Fibroblast of skin of abdomen (primary cell): ENCODE measurements at regions not wholly inside any gene's neighbourhood (a gene's known extent, or its start where the extent isn't known, plus 50 kb on each side); places are given as distances from the start of the nearest gene placed in this dataset.
A peak's percentile ranks its signal among the peaks of the same experiment; 100 is the strongest.
"Not testable (repeated sequence)": the region's sequence is repeated elsewhere in the genome, so short reads cannot be mapped to it uniquely, and the experiment has no call there.

Experiments used
- DNase-seq: peaks from one replicate; pipeline ENCODE4 v3.0.0-alpha.2; 2013

DNA sequence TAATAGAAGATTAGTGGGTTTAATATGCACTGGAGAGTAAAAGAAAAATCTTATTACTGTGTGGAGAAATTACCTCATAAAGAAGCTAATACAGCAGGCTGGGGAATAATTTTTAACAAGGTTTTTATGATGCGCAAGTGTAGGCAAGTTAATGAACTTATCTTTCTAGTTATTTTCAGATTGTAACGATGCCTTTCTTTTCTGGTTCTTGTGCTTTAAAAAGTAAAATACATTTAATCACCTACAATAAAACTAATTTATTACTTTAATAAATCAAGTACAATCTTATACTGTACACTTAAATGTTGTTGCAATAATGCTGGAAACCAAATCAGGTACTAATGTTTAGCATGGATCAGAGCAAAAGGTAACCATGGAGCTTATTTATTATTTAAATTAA lies 266.6 kb downstream of the ZIC1 start:
- no peak for DNase-seq

DNA sequence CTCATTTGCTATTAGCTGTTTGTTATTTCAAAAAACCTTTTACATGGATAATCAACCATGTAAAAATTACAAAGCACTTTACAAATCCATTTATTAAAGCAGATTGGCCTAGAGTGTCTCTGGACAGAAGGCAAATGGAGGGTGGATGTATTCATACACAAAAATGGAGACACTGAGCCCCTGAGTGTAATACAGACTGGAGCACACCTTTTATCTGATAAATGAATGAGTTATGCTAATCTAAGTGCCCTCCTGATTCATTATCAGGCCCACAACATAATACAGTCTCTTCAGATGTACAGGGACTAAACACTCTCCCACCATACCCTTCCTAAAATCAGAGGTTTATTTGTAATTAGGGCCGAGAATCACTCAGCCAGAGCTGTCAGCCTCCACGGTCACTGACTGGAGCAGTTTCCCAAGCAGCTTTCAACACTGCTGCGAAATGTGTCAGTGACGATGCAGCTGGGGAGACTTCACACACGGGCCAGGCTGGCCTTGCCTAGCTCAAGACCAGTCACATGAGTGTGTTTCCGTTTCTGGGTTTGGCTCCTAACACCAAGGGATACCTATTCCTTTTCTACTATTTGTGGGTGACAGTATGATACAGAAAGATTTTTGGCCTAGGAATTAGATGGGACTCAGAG lies 271.8 kb downstream of the ZIC1 start:
- DNase-seq = no peak

DNA sequence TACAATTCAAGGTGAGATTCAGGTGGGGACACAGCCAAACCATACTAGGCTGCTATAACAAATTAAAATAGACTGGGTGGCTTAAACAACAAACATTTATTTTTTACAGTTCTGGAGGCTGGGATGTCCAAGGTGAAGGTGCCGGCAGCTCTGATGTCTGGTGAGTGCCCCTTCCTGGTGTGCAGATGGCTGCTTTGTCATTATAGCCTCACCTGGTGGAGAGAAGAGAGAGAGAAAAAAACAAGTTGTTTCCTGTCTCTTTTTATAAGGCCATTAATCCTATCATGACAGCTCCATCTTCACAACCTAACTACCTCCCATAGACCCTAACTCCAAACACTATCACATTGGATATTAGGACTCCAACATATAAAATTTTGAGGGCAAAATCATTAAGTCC lies 279.7 kb downstream of the ZIC1 start:
- DNase-seq = no peak

DNA sequence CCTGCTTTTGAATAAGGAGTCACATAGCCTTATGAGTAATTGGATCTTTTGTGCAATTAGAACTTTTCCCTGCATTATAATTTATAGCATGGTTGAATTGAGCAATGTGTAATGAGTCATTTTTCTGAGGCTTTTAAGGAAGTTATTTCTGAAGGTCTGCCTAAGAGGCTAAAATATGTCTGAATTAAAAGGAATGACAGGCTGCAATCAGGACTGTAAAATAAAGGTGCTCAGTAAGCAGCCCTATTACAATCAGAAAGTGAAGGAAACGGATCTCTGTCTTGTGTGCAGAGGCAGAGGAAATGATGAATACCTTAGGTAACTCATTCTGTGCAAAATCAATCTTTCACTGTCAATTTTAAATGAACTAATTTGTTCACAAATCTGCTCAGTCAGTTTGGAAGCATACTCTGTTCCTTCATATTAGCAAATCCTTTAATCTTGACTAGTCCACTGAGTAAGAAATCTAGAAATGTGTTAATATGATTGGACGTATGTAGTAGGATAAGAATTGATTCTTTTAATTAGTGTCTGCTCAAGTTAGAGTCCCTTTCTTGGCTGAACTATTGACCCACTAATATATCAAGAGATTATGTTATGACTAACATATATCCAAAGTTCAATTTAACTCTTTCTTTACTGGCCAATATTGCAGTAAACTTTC lies 290.1 kb downstream of the ZIC1 start:
- DNase-seq = peak; percentile 86

DNA sequence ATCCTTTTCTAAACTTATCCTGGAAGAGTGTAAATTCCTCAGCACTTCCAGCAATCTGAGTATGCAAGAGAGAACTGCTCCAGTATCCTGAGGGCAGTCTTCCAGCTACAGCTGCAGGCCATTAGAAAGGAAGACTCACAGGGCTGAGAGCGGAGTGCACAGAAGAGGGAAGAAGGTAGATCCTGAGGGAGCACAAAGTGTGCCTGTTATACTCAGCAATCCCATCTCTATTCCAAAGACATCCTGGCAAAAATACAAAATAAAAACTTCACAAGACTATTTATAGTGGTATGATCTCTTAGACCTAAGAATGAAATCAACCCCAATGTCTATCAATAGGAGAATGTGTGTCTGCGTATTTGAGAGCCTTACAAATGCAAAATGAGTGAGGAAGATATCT lies 292.0 kb downstream of the ZIC1 start:
- DNase-seq = peak; percentile 47

DNA sequence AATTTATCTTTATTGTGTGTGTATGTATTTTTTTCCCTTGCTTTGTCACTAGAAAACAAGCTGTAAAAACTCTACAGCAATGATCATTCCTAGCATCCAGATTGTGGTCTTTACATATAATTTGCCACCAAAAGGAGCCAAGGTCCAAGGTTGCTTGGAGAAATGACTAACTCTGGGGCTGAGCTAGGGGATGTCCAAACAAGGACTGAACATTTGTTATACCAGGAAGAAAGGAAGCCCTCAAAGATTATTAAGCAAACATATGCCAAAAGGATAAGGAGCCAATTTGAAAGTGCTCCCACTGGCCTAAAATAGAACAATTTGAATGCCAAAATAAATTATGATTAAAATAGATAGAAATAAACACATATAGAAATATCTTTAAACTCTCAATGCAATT lies 293.3 kb downstream of the ZIC1 start:
- no peak for DNase-seq

DNA sequence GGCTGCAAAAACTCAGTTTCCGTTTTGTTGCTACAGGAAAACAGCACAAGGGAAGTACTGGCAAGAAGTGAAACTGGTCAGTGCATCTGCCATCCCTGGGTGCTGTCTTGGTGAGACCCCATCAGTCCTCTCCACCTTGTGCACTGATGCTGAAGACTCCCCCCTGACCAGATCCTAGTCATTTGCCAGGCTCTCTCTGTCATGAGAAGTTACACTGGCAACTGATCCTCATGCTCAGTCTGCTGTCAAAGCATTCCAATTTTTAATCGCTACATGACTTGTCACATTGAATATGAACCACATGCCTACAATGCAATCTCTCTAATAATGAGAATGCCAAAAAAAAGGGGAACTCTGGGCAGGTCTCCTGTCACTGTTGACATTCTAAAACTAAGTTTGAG lies 296.5 kb downstream of the ZIC1 start:
- DNase-seq = no peak

DNA sequence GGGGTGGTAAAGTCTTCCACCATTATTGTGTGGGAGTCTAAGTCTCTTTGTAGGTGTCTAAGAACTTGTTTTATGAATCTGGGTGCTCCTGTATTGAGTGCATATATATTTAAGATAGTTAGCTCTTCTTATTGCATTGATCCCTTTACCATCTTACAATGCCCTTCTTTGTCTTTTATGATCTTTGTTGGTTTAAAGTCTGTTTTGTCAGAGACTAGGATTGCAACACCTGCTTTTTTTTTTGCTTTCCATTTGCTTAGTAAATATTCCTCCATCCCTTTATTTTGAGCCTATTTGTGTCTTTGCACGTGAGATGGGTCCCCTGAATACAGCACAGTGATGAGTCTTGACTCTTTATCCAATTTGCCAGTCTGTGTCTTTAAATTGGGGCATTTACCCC lies 301.6 kb downstream of the ZIC1 start:
- not testable (repeated sequence) for DNase-seq

DNA sequence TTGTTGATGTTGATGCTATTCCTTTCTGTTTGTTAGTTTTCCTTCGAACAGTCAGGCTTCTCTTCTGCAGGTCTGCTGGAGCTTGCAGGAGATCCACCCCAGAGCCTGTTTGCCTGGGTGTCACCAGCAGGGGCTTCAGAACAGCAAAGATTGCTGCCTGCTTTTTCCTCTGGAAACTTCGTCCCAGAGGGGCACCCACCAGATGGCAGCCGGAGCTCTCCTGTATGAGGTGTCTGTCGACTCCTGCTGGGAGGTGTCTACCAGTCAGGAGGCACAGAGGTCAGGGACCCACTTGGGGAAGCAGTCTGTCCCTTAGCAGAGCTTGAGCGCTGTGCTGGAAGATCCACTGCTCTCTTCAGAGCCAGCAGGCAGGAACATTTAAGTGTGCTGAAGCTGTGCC lies 303.2 kb downstream of the ZIC1 start:
- DNase-seq = no peak

DNA sequence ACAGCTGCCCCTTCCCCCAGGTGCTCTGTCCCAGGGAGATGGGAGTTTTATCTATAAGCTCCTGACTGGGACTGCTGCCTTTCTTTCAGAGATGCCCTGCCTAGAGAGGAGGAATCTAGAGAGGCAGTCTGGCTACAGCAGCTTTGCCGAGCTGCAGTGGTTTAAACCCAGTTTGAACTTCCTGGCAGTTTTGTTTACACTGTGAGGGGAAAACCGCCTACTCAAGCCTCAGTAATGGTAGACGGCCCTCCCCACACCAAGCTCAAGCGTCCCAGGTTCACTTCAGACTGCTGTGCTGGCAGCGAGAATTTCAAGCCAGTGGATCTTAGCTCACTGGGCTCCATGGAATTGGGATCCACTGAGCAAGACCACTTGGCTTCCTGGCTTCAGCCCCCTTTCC lies 303.6 kb downstream of the ZIC1 start:
- not testable (repeated sequence) for DNase-seq

DNA sequence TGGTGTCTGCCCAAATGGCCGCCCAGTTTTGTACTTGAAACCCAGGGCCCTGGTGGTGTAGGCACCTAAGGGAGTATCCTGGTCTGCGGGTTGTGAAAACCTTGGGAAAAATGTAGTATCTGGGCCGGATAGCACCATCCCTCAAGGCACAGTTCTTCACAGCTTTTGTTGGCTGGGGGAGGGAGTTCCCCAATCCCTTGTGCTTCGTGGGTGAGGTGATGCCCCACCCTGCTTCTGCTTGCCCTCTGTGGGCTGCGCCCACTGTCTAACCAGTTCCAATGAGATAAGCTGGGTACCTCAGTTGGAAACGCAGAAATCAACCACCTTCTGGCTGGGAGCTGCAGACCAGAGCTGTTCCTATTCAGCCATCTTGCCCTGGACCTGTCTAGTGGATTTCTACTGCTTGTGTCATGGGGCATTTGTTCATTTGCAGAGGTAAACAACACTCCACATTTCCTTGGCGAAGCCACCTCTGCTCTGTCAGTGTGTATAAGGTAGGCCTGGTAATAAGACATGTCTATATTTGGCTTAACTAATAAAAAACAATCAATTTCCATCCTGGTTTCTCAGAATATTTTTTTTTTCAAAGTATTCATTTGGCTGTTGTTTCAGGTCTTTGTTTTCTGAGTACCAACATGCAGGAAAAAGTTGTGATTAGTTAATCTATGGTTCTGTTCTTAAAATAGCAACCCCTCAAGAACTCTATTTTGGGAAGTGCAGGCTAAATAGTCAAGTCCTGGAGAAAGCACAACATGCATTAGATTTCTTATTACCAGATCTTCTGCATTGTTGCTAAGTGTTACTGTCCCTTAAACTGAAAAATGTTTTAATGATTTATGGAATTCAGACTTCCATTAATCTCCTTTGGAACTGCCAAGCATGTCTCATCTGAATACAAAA lies 304.3 kb downstream of the ZIC1 start:
- no peak for DNase-seq

DNA sequence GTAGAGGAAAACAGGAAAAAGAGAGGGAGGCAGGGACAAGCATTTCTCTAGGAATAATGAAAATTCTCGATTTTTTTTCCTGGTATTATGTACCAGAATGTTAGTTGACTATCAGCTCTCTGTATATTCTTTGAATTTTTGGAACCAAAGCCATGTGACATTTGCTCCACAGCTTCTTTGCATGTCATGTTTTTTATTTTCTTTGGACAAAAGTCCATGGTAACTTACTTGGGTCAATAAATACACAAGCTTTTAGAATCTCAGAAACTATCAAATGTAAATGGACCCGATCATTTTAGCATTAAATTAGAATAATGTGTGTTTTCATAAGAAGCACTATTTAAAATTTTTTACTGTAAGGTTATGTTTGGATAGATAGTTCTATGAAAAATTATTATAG lies 320.5 kb downstream of the ZIC1 start:
- no peak for DNase-seq

DNA sequence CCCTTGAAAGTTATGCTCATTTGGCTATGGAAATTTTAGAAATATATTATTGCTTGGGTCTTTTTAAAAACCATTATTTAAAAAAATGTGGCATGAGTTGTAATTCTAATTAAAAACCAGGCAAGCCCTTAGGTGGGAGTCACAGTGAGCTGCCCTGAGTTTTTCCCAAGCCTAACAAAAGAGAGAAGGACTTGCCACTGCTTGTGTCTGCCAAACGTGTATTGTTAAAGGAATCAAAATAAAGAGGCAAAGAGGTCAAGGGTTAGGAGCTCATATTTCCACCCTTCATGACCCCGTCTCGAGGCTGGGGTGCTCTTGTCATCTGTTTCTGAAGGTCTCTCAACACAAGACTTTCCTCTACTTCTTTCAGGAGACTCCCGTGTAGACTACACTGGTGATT lies 321.1 kb downstream of the ZIC1 start:
- DNase-seq = no peak

DNA sequence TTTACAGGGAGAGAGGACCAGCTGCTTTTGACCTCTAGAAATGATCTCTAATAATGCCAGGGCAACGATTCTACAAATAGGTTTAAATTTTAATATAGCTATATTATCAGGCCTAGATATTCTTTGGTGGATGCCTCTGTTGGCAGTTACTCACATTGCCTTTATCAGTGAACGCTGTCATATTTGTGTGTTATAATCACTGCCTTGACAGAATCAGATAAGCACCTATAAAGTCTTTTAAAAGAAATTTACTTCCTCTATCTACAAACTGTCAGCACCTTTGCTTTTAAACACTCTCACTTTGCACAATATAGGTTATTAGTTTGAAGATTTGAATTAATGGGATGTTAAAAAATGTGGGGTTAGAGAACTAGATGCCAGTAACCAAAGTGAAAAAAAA lies 324.1 kb downstream of the ZIC1 start:
- DNase-seq = no peak

DNA sequence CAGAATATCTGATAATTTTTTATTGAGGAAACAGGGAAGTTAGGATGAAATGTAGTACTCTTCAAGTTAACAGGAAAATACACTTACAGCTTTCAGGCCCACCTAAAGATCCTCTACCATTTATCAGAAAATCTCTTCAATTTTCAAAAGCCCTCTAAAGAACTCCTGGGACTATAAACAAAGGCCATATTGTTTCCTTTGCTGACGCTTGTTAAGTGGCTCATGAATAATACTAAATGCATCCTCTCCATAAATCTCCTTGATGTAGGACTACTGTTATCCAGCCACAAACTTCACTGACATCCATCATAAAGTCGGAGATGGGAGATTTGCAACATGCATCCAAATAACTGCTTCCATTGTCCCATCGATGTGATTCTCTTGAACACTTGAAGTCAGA lies 326.5 kb downstream of the ZIC1 start:
- DNase-seq = no peak

DNA sequence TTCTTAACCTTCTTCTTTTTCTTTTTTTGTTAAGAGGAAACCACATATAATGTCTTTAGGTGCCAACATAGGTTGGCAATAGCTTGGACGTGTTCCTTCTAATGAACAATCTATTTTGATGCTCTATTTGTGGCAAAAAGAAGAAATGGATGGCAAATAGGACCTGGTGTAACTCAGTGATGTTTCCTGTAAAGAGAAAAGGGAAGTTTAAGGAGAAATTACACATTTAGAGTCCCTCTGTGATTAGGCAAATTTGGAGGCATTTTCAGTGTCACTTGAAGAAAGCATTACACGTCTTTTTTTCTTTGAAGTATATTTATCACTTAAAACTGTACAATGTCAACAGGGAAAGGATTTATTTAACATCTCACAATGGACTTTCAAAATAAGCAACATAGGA lies 327.1 kb downstream of the ZIC1 start:
- DNase-seq = no peak

DNA sequence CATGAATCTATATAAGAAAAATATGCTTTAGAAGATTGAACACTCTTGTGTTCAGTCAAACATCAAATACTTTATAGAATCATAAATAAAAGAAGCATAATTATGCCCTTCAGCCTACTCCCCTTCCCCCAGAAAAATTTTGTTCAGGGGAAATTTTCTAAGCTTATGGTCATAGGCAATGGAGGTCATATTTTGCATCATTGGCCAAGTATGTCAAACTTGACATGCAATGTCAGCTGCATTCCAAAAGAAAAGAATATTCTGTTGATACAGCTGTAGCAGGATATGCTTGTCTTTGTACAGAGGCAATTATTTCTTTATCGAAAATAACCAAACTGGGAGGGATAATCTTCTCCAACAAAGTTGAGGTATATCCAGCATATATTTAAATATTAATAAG lies 328.2 kb downstream of the ZIC1 start:
- DNase-seq = peak; percentile 36

DNA sequence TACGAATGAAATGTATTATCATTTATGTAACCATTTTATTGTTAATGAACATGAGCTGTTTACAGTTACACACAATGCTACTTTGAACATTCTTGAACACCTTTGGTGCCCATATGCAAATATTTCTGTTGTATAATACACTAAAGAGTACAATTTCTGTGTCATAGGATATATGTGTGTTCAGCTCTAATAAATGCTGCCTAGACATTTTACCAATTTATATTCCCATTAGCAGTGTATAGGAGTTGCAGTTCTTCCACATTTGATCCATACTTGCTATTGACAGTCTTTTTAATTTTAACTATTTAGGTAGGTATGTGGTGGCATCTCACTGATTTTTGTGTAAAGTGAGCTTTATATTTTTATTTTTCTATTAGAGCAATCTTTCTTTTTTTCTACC lies 331.8 kb downstream of the ZIC1 start:
- no peak for DNase-seq

DNA sequence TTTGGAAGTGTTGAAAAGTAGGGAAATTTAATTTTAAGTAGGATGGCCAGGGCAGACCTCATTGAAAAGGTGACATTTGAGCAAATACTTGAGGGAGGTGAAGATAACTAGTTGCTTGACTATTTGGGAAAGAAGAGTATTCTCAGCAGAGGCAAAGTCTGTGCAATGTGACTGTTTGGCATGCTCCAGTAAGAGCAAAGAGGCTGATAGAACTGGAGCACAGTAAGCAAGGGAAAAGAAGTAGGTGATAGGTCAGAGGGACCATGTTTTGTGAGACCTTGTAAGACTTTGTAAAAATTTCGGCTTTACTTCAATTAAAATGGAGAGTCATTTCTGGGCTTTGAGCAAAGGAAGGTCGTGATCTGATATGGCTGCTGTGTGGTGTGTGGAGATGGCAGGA lies 335.8 kb downstream of the ZIC1 start:
- no peak for DNase-seq

DNA sequence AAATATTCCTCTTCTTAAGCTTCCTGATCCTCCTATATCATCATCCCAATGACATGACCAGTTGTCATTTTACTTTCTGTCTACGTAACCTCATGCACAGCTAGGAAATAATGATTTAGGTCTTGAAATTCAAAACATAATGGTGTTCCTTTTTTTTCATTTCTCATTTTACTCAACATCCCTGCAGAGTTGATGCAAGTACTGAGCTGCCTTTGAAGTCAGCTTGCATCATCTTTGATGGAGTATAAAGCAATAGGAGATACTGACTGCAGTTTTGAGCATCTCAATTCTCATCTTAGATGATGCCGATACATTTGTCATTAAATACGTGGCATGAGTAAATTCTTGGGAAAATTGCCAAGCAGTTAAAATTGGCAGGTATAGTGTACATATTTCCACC lies 346.1 kb downstream of the ZIC1 start:
- DNase-seq = no peak

DNA sequence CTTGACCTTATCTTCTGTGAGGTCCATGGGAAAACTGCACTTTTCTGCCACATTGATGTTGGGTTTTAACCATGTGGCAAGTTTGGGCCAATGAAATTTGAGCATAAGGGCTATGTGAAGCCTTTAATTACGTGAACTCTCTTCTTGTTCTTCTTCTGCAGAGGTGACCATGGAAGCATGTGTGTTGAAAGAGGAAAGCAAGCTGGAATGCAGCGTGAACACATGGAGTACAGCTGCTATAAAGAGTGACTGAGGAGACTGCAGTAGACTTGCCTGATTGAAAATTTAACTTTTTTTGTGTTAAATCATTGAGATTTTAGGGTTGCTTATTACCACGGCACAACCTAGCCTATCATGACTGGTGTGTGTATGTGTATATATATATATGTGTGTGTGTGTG lies 347.3 kb downstream of the ZIC1 start:
- peak; percentile 20 for DNase-seq

DNA sequence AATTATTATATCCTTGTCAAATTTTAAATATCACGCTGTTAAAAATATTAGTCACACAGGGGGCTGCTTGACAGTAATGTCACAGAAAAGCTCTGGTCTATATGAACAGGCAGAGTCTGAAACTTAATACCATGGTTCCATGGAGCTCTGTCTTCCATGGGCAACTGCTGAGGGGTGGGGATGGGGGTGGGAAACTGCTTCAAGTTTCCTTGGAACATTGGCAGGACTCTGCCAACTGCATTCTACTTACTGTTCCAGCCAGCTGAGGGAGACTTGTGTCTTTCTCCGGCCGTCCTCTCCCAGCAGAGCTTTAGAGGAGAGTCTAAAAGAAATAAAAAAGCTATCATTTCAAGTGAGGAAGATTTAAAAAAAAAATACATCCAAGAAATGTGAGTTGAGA lies 348.7 kb downstream of the ZIC1 start:
- DNase-seq = no peak

DNA sequence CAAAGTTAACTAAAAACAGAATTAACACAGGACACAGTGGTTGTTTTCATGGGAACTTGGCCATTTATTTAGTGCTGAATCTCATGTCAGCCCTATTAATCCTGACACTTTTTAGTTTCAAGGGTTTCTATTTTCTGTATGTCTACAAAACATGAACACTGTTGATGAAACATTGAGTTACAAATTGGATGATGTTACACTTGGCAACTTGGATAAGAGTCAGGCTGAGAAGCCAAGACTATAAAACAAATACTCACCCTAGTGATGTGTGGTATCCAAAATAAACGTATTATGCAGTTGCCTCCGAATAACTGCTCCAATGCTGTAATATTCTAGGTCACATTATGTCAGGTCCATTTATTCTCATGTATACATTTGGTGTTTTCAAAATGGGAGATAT lies 349.6 kb downstream of the ZIC1 start:
- DNase-seq = no peak

DNA sequence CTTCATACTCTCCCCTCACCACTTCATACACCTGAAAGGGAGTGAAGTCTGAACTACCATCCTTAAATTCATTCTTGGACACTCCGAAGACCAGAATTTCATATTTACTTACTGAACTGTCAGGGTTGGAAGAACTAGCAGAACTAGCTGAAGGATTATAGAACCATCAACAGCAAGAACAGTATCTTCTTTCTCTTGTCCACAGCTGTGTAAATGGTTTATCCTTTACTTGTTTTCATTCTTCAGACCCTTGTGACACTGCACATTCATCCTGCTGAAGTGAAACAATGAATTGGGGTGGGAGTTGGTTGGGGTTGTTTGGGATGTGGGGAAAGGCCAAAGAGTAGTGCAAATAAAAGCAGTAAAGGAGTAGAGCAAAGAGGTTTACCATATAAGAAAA lies 350.9 kb downstream of the ZIC1 start:
- no peak for DNase-seq
